Lung (tissue), 9 donors: ENCODE measurements at regions not wholly inside any gene's neighbourhood (a gene's known extent, or its start where the extent isn't known, plus 50 kb on each side); places are given as distances from the start of the nearest gene placed in this dataset.
A peak's percentile ranks its signal among the peaks of the same experiment; 100 is the strongest.
"Not testable (repeated sequence)": the region's sequence is repeated elsewhere in the genome, so short reads cannot be mapped to it uniquely, and the experiment has no call there.

Experiments used
- ATAC-seq: fragments of 200-7000 bp; cut with Tn5 transposase; one replicate; pipeline ENCODE4 v1.9.1; 2020; ENCODE audit warnings: moderate number of reproducible peaks; ENCODE audit not compliant: insufficient read depth, low FRiP score
- DNase-seq, 3 donors: peaks; one replicate each; pipeline ENCODE4 v3.0.0-alpha.2; 2013 to 2017
- H3K27ac ChIP-seq, 2 donors: one replicate each; pipeline ENCODE4 v1.5.1; 2013; ENCODE audit warnings: mild to moderate bottlenecking in 2 of 2, moderate library complexity in 2 of 2, control low read depth in 1 of 2, inconsistent platforms in 1 of 2, low read depth in 1 of 2, low read length in 1 of 2
- H3K27me3 ChIP-seq, 3 donors: one replicate each; pipeline ENCODE4 v1.5.1; 2013; ENCODE audit warnings: low read length in 2 of 3; ENCODE audit not compliant: control insufficient read depth in 3 of 3, insufficient read depth in 3 of 3
- H3K36me3 ChIP-seq, 4 donors: one replicate each; pipeline ENCODE4 v1.5.1; 2013; ENCODE audit warnings: low read length in 4 of 4, mild to moderate bottlenecking in 1 of 4, moderate library complexity in 1 of 4; ENCODE audit not compliant: control insufficient read depth in 4 of 4, insufficient read depth in 4 of 4
- H3K4me1 ChIP-seq, 5 donors: one replicate each; pipeline ENCODE4 v1.5.1; 2013; ENCODE audit warnings: low read length in 5 of 5, mild to moderate bottlenecking in 2 of 5, moderate library complexity in 1 of 5; ENCODE audit not compliant: control insufficient read depth in 5 of 5, insufficient read depth in 5 of 5
- H3K4me3 ChIP-seq: one replicate; pipeline ENCODE4 v1.5.1; 2013; ENCODE audit warnings: mild to moderate bottlenecking, control low read depth, moderate library complexity
- H3K9ac ChIP-seq, 2 donors: one replicate each; pipeline ENCODE4 v1.5.1; 2013; ENCODE audit warnings: low read length in 2 of 2, control low read depth in 1 of 2; ENCODE audit not compliant: insufficient read depth in 1 of 2
- H3K9me3 ChIP-seq, 4 donors: one replicate each; pipeline ENCODE4 v1.5.1; 2013; ENCODE audit warnings: low read length in 3 of 4, mild to moderate bottlenecking in 1 of 4, moderate library complexity in 1 of 4; ENCODE audit not compliant: control insufficient read depth in 4 of 4, insufficient read depth in 3 of 4
- WGBS, 2 donors: extraction: QIAGEN DNeasy Blood & Tissue Kit; methylation state at CpG; one replicate each; pipeline ENCODE4 v1.1.7; 2013; 5-methylcytosine and 5-hydroxymethylcytosine counted together
- donor health status: Bipolar disorder and iron deficiency.
- donor health status: healthy.
- donor health status: DM: yes; HTN: yes; CAD: no.

GRCh38 chr11:71664941-71665340, 82.3 kb upstream of the KRTAP5-11 start:
- H3K27me3 ChIP-seq, H3K36me3 ChIP-seq, H3K9ac ChIP-seq, H3K9me3 ChIP-seq, H3K4me3 ChIP-seq, DNase-seq, ATAC-seq, H3K4me1 ChIP-seq, H3K27ac ChIP-seq: not testable (repeated sequence)
- WGBS, 2 donors = 59 to 66% methylated on average over 2 to 3 of the region's 3 CpGs

- not testable (repeated sequence) for H3K4me3 ChIP-seq, H3K9me3 ChIP-seq, ATAC-seq, H3K27me3 ChIP-seq, H3K4me1 ChIP-seq, H3K36me3 ChIP-seq, H3K27ac ChIP-seq, H3K9ac ChIP-seq, DNase-seq
Observed at GRCh38 chr11:71698110-71698509, 115.4 kb upstream of the KRTAP5-11 start.

DNA sequence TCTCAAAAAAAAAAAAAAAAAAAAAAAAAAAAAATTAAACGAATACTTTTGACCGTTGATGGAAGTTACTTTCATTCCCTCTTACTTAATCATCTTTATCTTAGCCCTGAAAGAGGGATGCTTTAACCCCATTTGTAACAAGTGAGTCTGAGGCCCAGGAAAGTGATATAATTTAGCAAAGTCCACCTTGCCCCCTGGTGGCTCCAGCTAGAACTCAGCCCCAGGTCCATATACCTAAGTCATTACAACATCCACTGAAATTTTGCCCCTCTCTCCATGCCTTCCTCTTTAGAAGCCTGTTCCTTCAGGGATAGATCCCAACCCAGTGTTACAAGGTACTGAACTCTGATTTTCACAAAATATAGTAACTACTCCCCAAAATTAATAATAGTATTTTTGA, 116.3 kb upstream of the KRTAP5-11 start:
- not testable (repeated sequence) for H3K9ac ChIP-seq, DNase-seq, H3K9me3 ChIP-seq, H3K27me3 ChIP-seq, ATAC-seq, H3K36me3 ChIP-seq, H3K27ac ChIP-seq, H3K4me1 ChIP-seq, H3K4me3 ChIP-seq
- WGBS, 2 donors = 81 to 90% methylated on average over 2 of the region's 2 CpGs

- not testable (repeated sequence) for H3K4me1 ChIP-seq, DNase-seq, H3K4me3 ChIP-seq, H3K27ac ChIP-seq, H3K36me3 ChIP-seq, H3K27me3 ChIP-seq, H3K9me3 ChIP-seq, H3K9ac ChIP-seq, ATAC-seq
- 62 to 83% methylated on average over 3 of the region's 3 CpGs for WGBS, 2 donors
Observed at GRCh38 chr11:71701435-71702291, 119.0 kb upstream of the KRTAP5-11 start.

DNA sequence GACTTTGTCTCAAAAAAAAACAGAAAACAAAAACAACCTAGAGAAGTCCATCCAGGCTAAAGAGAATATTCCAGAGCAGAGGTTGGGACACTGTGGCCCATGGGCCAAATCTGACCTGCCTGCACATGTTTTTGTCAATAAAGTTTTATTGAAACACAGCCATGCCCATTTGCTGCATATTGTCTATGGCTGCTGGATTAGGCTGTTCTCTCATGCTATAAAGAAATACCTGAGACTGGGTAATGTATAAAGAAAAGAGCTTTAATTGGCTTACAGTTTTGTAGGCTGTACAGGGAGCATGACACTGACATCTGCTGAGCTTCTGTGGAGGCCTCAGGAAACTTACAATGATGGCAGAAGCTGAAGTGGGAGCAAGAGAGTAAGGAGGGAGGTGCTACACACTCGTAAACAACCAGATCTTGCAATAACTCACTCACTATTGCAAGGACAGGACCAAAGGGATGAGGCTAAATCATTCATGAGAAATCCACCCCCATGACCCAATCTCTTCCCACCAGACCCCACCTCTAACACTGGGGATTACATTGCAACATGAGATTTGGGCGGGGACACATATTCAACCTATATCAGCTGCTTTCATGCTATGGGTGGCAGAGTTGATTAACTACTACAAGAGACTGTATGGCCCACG, 122.5 kb upstream of the KRTAP5-11 start:
- DNase-seq, H3K9me3 ChIP-seq, H3K4me3 ChIP-seq, H3K27ac ChIP-seq, H3K36me3 ChIP-seq, H3K27me3 ChIP-seq, H3K9ac ChIP-seq, ATAC-seq: not testable (repeated sequence)
- 70 to 82% methylated on average over 2 of the region's 3 CpGs for WGBS, 2 donors
- peaks cover 0 to 21% (median 0%) of the 10 kb centered on the region in 5 donors for H3K4me1 ChIP-seq

DNA sequence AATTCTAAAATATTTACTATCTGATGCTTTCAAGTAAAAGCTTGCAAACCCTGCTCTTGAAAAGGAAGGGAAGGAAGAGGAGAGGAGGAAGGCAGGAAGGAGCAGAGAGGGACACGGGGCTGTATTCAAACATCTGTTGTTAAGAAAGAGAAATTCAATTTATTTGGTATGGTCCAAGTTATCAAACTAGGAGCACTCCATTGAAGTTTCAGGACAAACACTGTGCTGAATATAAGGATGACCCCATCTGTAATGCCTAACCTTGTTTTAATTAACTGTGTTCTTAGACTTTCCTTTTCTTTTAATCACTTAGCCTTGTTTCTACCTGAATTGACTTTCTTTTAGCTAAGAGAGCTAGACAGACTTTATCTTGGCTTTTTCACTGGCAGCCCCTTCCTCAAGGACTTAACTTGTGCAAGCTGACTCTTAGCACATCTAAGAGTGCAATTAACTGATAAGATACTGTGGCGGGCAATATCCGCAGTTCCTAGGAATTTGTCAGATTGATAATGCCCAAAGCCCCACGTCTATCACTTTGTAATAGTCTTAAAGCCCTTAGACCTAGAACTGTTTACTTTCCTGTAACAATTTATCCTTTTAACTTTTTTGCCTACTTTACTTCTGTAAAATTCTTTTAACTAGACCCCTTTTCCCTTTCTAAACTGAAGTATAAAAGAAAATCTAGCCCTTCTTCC, 123.2 kb upstream of the KRTAP5-11 start:
- H3K4me1 ChIP-seq = peaks cover 0 to 27% (median 0%) of the 10 kb centered on the region in 5 donors
- WGBS, 2 donors = 27 to 52% methylated on average over 3 to 4 of the region's 4 CpGs
- H3K9me3 ChIP-seq, H3K9ac ChIP-seq, H3K4me3 ChIP-seq, H3K27me3 ChIP-seq, DNase-seq, H3K36me3 ChIP-seq, ATAC-seq, H3K27ac ChIP-seq: not testable (repeated sequence)

- H3K36me3 ChIP-seq, H3K9ac ChIP-seq, ATAC-seq, H3K9me3 ChIP-seq, H3K4me3 ChIP-seq, H3K27me3 ChIP-seq, H3K27ac ChIP-seq: not testable (repeated sequence)
- DNase-seq = peak in 2 of 3 donors; percentile 6 to 19
- 75 to 81% methylated on average over 12 of the region's 12 CpGs for WGBS, 2 donors
- H3K4me1 ChIP-seq = peaks cover 0 to 30% (median 0%) of the 10 kb centered on the region in 5 donors
Observed at GRCh38 chr11:71707083-71707482, 124.4 kb upstream of the KRTAP5-11 start.

DNA sequence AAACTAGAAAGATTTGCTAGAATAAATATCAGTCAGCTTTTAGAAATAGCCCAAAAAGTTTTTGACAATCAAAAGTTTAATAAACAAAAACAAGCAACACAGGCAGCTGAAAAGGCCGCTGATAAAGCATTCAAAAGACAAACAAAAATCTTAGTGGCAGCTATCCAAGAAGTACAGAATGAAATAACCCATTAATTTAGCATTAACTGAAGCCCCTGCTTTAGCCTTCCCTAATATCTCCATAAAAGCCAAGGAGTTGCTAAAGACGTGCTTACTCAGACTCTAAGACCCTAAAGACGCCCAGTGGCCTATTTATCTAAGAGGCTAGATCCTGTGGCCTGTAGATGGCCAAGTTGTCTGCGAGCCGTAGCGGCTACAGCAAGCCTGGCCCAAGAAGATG, 123.5 kb upstream of the DEFB108B start:
- H3K4me1 ChIP-seq = peaks cover 0 to 30% (median 6%) of the 10 kb centered on the region in 5 donors
- ATAC-seq, H3K4me3 ChIP-seq, H3K27ac ChIP-seq, H3K27me3 ChIP-seq, H3K36me3 ChIP-seq, H3K9me3 ChIP-seq: not testable (repeated sequence)
- 65 to 71% methylated on average over 6 of the region's 6 CpGs for WGBS, 2 donors
- H3K9ac ChIP-seq = peak overlapping the region in 1 of 2 donors; percentile 55
- DNase-seq = peak in 2 of 3 donors; percentile 57 to 62
